HFFc6 (cell line): ENCODE measurements at regions not wholly inside any gene's neighbourhood (a gene's known extent, or its start where the extent isn't known, plus 50 kb on each side); places are given as distances from the start of the nearest gene placed in this dataset.
"Not testable (repeated sequence)": the region's sequence is repeated elsewhere in the genome, so short reads cannot be mapped to it uniquely, and the experiment has no call there.

Source experiments
- DNase-seq: peaks from one replicate; pipeline ENCODE4 v3.0.0-alpha.2; 2018
- H3K27ac Mint-ChIP-seq: 2 replicates; pipeline ENCODE4 v1.8.0; 2020; ENCODE audit warnings: mild to moderate bottlenecking, mixed read lengths
- H3K27me3 Mint-ChIP-seq: 2 replicates; pipeline ENCODE4 v1.8.0; 2021; ENCODE audit warnings: mild to moderate bottlenecking, moderate library complexity, mixed read lengths; ENCODE audit not compliant: insufficient read depth
- H3K36me3 Mint-ChIP-seq: 2 replicates; pipeline ENCODE4 v1.8.0; 2021; ENCODE audit warnings: low read depth, mixed read lengths
- H3K4me1 Mint-ChIP-seq: 2 replicates; pipeline ENCODE4 v1.8.0; 2020; ENCODE audit warnings: low read depth, mixed read lengths
- H3K4me3 Mint-ChIP-seq: 2 replicates; pipeline ENCODE4 v1.8.0; 2020; ENCODE audit warnings: mild to moderate bottlenecking, moderate library complexity, mixed read lengths
- H3K9me3 Mint-ChIP-seq: 2 replicates; pipeline ENCODE4 v1.8.0; 2020; ENCODE audit warnings: mild to moderate bottlenecking, mixed read lengths
- TF ChIP-seq, protein P1 (sequence below): fragments of 200-600 bp; sonication (generic); IDR thresholded peaks from 2 replicates; pipeline ENCODE4 v1.5.0; 2021; ENCODE audit warnings: antibody characterized with exemption, mild to moderate bottlenecking

DNA sequence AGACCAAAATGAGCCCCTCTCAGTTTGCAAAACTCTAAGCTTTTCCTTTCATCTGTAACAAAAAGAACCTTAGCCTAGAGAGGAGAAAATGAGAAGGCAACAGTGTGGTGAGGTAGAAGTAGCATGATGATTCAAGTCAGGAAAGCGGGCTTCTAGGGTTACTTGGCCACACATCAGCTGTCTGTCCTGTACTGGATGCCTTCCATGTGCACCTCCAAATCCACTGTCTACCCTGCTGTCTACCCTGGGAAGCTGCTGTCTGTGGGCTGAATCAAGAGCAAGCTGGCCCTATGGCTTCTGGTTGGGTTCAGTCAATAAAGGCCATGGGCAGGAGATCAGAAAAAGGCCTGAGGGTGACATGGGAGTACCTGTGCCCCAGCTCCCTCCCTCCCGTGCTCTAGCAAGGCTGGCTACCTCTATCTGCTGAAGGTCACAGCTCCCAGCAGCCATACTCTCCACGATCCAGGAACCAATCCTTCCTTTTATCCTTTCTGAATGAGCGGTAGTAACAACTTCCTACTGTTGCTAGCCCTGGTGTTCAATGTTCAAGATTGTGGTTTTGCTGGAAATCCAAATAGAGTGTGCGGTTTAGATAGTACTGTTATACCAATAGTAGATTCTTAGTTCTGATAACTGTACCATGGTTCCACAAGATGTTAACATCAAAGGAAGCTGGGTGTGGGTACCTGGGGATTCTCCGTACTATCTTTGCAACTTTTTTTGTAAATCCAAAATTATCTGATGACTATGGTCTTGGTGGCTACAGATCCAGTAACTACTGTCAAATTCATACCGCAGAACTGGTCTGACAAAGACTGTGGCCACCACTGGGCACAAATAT lies 191.0 kb downstream of the ESM1 start:
- TF ChIP-seq, protein P1, sequence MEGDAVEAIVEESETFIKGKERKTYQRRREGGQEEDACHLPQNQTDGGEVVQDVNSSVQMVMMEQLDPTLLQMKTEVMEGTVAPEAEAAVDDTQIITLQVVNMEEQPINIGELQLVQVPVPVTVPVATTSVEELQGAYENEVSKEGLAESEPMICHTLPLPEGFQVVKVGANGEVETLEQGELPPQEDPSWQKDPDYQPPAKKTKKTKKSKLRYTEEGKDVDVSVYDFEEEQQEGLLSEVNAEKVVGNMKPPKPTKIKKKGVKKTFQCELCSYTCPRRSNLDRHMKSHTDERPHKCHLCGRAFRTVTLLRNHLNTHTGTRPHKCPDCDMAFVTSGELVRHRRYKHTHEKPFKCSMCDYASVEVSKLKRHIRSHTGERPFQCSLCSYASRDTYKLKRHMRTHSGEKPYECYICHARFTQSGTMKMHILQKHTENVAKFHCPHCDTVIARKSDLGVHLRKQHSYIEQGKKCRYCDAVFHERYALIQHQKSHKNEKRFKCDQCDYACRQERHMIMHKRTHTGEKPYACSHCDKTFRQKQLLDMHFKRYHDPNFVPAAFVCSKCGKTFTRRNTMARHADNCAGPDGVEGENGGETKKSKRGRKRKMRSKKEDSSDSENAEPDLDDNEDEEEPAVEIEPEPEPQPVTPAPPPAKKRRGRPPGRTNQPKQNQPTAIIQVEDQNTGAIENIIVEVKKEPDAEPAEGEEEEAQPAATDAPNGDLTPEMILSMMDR = no peak
- Mint-ChIP-seq H3K27me3 (no peaks in the 10 kb centered on the region; the same call in 1 of the 2 replicates), H3K36me3 (peaks cover 9% of the 10 kb centered on the region; the same call in 1 of the 2 replicates), H3K9me3 (no peaks in the 10 kb centered on the region), H3K4me1 (peaks cover 23% of the 10 kb centered on the region), H3K27ac (no peak overlapping the region), H3K4me3 (no peak overlapping the region)
- DNase-seq = no peak

DNA sequence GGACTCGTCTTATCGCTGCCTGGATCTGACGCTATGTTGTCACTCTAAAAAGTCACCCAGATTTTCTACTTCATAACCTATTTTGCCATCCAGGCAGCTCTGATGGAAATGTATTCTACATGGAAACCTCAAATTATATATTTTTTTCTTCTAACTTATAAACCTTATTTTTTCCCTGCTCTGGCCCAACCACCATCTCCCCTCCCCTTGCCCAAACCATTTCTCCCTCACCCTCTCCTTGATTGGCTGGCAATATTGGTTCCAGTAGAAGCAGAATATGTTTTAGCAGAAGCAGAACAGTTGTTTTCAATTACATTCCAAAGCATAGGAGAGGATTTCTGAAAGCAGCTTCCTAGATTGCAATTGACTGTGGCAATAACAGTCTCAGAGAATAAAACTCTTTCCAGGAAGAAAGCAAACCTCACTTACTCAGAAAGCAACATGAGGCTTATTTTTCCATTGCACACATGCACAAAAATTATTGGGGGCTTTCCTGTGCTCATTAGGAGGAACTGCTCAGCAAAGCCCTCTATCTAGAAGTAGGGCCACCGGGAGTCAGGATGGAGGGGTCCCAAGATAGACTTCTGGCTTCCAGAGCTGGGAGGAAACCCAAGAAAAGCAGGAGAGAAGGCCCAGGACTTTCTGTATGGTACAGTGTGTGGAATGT lies 191.8 kb downstream of the ESM1 start:
- DNase-seq = no peak

DNA sequence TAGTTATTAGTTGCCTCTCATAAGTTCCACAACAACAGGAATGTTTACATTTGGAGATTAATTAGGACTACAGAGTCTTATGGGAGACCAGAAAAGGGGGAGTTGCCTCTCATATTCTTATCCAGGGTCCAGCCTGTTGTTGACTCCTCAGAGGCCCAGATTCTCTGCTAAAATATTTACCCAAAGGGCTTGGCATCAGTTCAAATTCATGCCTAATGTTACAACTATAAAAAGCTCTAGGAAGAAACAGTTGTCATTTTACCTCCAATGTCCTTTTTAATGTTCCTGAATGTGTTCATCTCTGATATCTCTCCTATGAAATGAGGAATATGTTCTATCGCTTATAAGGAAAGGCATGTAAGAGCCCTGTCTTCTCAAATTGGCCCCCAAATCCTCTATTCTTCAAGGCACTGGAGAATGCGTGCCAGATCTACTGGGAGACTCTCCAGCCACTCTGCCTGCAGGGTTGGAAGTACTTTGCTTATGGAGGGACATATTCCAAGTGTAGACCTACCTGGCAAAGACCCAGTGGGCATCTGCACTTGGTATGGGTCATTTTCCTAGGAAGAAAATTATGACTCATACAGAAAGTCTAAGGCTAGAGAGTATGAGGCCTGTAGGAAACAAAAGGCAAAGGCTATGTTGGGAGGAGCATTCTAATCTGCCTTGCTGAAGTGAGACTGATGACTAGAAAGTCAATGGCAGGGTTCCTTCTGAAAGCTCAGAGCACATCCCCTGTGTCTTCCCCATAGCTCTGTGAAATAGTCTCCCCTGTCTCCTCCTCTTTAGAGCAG lies 192.6 kb downstream of the ESM1 start:
- no peak for DNase-seq
- H3K9me3 Mint-ChIP-seq = no peaks in the 10 kb centered on the region
- no peak overlapping the region for H3K4me3 Mint-ChIP-seq
- H3K27ac Mint-ChIP-seq = peak overlapping the region; percentile 11; the same call in 1 of the 2 replicates
- H3K36me3 Mint-ChIP-seq = peaks cover 9% of the 10 kb centered on the region; the same call in 1 of the 2 replicates
- no peaks in the 10 kb centered on the region; the same call in 1 of the 2 replicates for H3K27me3 Mint-ChIP-seq
- H3K4me1 Mint-ChIP-seq = peaks cover 23% of the 10 kb centered on the region
- TF ChIP-seq, protein P1 = no peak

More for the DNA sequence above, 191.8 kb downstream of the ESM1 start:
- Mint-ChIP-seq H3K27me3 (no peaks in the 10 kb centered on the region; the same call in 1 of the 2 replicates), H3K27ac (no peak overlapping the region), H3K4me1 (peaks cover 23% of the 10 kb centered on the region), H3K9me3 (no peaks in the 10 kb centered on the region), H3K4me3 (no peak overlapping the region), H3K36me3 (peaks cover 9% of the 10 kb centered on the region; the same call in 1 of the 2 replicates)
- TF ChIP-seq, protein P1 = no peak

DNA sequence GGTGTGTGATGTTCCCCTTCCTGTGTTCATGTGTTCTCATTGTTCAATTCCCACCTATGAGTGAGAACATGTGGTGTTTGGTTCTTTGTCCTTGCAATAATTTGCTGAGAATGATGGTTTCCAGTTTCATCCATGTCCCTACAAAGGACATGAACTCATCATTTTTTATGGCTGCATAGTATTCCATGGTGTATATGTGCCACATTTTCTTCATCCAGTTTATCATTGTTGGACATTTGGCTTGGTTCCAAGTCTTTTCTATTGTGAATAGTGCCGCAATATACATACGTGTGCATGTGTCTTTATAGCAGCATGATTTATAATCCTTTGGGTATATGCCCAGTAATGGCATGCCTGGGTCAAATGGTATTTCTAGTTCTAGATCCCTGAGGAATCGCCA lies 197.5 kb downstream of the ESM1 start:
- H3K36me3 Mint-ChIP-seq = not testable (repeated sequence)

DNA sequence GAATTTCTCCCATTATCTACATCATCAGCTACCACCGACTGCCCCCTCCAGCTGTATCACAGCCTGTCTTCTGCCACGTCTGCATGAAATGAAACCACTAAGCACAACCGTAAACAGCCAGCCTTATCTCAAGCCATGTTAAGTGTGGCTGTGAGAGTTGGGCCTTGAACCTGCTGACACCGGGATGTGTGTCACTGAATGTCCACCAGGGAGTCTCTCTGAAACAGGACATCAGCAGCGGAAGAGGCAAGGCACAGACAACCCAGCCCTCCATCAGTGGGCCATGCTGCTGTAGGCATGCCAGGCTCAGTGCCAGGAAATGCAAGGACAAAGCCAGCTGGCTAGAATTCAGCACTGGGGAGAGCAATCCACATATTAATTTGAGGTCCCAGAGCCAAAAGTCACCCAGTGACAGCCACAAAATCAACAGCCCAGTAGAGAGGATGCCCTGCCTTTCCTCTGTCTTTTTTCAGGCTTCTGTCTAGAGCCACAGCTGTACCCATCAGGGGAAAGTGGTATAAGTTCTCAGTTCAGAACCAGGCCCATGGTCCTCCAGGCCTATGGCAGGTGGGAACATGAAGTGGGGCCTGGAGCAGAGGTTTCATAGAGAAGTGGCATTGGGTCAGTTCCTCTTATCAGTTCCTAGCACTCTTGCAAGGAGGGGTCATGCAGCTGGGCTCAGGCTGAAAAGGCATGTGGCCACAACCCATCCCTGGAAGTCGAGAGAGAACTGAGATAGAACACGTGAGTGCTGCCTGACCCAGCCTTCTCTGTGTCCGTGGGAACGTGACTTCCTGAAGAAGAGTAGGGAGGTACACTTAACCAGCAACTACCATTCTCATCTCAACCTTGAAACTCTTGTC lies 199.4 kb downstream of the ESM1 start:
- Mint-ChIP-seq H3K36me3 (peaks cover 8% of the 10 kb centered on the region), H3K4me3 (no peak overlapping the region), H3K27me3 (no peaks in the 10 kb centered on the region), H3K27ac (no peak overlapping the region), H3K4me1 (no peaks in the 10 kb centered on the region), H3K9me3 (no peaks in the 10 kb centered on the region)
- TF ChIP-seq, protein P1 = no peak; the same call in 1 of the 2 replicates
- no peak for DNase-seq

More for the DNA sequence above, 197.5 kb downstream of the ESM1 start:
- not testable (repeated sequence) for H3K27me3 Mint-ChIP-seq, H3K4me3 Mint-ChIP-seq, H3K9me3 Mint-ChIP-seq, H3K4me1 Mint-ChIP-seq, H3K27ac Mint-ChIP-seq, DNase-seq
